ENCODE measurements at regions not wholly inside any gene's neighbourhood (a gene's known extent, or its start where the extent isn't known, plus 50 kb on each side); places are given as distances from the start of the nearest gene placed in this dataset.

GRCh38 chr18:62449490-62450104, 73.2 kb upstream of the ZCCHC2 start:
- no peak for TF ChIP-seq POLR2A (IDR thresholded peaks at IDR 0.05)
- no peak for TF ChIP-seq CTCF (IDR thresholded peaks at IDR 0.05)
- no peak for TF ChIP-seq POLR2AphosphoS5 (IDR thresholded peaks at IDR 0.05)
- no peak for TF ChIP-seq EP300 (IDR thresholded peaks at IDR 0.05)
